Stimulated activated CD4-positive, alpha-beta T cell treated with anti-CD3 and anti-CD28 coated beads, Interleukin-2, amount 100 ng/mL, for 24 hours (primary cell): ENCODE measurements at regions not wholly inside any gene's neighbourhood (a gene's known extent, or its start where the extent isn't known, plus 50 kb on each side); places are given as distances from the start of the nearest gene placed in this dataset.

ENCODE experiments used
- DNase-seq, 2 donors: peaks; one replicate each; pipeline ENCODE4 v3.0.0-alpha.2; 2020

GRCh38 chr1:219120624-219121544, 52.8 kb upstream of the LYPLAL1 start:
- no peak for DNase-seq

DNA sequence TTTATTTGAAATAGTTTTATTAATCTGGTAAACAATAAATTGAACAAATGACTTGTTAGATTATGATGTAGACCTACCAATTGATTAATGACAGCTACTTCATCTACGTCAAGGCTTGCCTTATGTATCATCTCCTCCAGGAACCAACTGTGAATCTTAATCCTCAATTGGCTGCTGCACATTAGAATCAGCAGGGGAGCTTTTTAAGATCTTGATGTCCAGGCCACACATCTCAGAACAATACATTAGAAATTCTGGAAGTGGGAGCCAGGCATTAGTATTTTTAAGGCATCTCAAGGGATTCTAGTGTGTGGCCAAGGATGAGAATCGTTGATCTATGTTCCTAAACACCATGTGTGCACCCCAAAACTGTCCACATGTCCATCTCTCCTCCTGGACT, 52.0 kb upstream of the LYPLAL1 start:
- no peak for DNase-seq

- DNase-seq = no peak
These were observed 50.6 kb upstream of the LYPLAL1 start for GRCh38 chr1:219123036-219123435.
